AG09319 (cell line): ENCODE measurements at regions not wholly inside any gene's neighbourhood (a gene's known extent, or its start where the extent isn't known, plus 50 kb on each side); places are given as distances from the start of the nearest gene placed in this dataset.
"Not testable (repeated sequence)": the region's sequence is repeated elsewhere in the genome, so short reads cannot be mapped to it uniquely, and the experiment has no call there.

Source experiments
- DNase-seq: peaks from one replicate; pipeline ENCODE4 v3.0.0-alpha.2; 2010; ENCODE audit warnings: low read depth; ENCODE audit errors: extremely low read depth
- TF ChIP-seq, protein P1 (sequence below): IDR thresholded peaks from 2 replicates; pipeline ENCODE4 v1.5.1; 2011; ENCODE audit warnings: low read depth, mild to moderate bottlenecking, inconsistent platforms, low read length, moderate library complexity

DNA sequence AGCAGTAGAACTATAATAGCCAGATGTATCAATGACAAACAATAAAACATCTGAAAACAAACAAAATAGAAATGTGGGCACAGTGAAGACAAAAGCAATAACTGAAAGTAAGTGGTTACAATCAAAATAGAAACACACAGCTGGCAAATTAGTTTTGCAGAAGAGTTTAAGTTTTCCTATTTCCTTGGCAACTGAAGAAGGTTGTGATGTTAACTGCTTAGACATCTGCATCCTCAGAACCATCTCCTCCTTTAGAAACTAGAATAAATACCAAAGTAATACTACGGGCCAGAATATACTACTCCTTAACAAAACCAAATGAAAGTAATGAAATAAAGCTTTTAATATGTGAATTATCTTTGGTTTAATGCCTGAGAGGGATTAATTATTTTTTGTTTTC is 605.5 kb downstream of the LTN1 start:
- TF ChIP-seq, protein P1, sequence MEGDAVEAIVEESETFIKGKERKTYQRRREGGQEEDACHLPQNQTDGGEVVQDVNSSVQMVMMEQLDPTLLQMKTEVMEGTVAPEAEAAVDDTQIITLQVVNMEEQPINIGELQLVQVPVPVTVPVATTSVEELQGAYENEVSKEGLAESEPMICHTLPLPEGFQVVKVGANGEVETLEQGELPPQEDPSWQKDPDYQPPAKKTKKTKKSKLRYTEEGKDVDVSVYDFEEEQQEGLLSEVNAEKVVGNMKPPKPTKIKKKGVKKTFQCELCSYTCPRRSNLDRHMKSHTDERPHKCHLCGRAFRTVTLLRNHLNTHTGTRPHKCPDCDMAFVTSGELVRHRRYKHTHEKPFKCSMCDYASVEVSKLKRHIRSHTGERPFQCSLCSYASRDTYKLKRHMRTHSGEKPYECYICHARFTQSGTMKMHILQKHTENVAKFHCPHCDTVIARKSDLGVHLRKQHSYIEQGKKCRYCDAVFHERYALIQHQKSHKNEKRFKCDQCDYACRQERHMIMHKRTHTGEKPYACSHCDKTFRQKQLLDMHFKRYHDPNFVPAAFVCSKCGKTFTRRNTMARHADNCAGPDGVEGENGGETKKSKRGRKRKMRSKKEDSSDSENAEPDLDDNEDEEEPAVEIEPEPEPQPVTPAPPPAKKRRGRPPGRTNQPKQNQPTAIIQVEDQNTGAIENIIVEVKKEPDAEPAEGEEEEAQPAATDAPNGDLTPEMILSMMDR = no peak
- DNase-seq = no peak

DNA sequence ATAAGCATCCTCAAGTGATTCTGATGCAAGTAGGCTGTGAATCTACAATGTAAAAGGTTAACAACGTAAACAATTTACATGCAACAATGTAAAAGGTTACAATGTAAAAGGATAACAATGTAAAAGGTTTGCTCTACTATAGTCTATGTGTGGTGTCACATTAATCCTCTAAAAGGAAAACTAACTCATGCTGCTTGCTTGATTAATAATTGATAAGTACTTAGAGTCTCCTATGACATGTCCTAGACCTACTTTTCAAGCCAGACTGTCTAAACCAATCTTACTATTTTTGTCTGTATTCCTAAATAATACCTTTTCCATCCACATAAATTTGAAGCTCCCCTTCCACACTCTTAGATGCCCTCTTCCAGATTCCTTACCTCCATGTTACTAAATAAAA is 606.8 kb downstream of the LTN1 start:
- TF ChIP-seq, protein P1 = no peak
- DNase-seq = no peak

DNA sequence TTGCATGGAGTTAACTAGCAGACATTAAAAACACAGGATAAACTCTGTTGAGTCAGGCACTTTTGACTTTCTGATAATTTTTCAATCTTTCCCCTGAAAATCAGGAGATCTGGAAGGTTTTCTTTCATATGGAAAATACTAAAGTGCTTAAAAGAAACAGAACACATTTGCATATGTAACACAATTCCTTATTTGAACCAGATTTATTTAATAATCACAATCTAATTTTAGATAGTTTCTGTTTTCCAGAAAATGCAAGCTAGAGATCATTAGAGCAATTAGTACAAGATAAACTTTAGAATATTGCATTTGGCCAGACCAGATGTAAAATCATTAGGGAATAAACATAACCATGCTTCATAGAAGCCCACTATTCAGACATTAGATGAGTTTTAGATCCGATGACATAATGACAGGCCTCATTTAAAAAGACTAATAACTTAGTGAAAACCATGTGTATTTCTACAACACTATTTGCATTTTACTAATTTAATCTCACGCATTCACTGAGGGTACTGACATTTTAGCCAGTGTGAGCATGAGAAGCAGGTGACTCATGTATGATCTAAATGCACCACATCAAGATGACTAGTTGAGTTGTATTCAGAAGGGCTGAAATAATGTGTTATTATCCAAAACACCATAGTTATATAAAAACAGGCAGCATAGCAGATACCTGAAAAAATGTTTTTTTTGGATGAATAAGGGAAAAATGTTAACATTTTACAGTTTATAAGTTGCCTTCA is 611.5 kb downstream of the LTN1 start:
- DNase-seq = not testable (repeated sequence)

DNA sequence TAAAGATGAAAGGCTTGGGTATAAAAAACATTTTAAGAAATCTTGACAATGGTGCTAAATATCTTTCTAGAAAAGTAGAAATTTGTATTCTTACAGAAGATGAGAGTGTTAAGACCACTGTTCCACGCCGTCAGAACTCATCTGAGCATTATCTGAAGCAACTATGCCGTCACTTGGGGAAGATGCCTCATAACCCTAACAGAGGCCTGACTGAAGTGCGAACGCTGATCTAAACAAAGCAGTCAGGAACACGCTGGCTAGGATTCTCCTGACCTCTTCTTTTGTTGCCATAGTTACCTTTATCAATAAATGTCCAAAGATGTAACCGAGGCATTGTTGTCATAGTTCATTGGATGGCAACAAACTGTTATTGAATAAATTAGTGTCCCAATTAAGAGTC is 612.4 kb downstream of the LTN1 start:
- TF ChIP-seq, protein P1 = no peak
- DNase-seq = no peak

DNA sequence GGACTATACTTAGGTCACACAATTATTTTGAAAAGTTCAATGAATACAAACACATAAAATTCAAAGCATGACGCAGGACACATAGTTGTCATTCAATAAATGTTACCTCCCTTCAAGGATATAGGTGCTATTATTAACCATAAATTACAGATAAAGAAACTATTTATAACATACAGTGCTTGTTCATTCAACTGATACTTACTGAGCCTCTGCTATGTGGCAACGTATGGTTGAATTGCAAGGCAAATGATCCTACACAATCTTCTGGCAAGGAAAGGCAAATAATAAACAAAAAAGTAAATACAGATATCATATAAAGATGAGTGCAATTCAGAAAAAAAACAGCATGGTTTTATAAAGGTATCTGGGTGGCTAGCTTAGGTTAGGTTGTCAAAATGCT is 614.7 kb downstream of the LTN1 start:
- TF ChIP-seq, protein P1 = no peak
- DNase-seq = no peak

DNA sequence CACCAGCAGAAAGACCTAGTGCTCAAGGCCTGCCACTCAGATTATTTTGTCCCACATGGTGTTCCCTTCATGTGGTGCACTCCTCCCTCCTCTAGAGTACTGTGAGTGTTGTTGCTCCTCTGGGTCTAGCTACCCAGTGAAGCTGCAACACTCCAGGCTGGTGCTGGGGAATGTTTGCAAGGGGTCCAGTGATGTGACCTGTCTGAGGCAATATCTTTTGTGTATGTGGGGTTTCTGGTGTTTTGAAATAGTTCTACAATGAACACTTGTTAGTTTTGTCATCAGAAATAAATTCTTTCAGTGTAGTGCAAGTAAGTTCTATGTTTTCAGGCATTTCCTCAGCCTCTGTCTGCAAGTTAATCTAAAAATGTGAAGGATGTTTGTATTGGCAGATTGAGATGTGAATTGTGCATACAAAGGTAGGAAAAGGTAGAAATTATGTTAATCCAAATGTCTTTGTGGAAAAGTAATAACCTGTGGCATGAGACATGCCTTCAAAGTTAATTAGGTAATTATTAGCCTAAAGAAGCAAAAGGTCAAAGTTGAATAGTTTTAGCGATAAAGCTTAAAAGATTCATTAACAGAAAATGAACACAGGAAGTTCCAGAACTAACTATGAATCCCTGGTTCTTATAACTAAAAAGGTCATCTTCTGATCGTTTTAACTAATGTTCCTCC is 616.8 kb downstream of the LTN1 start:
- no peak for DNase-seq
- TF ChIP-seq, protein P1 = no peak

DNA sequence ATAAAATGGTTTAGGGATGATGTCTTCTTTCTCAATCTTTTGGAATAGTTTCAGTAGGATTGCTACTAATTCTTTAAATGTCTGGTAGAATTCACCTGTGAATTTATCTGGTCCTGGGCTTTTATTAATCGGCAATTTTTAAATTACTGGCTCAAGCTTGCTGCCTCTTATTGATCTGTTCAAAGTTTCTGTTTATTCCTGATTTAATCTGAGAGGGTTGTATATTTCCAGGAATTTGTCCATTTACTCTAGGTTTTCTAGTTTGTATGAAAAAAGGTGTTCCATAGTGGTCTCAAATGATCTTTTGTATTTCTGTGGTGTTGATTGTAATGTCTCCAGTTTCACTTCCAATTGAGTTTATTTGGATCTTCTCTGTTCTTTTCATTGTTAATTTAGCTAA is 617.8 kb downstream of the LTN1 start:
- DNase-seq = no peak
- TF ChIP-seq, protein P1 = no peak
